Right atrium auricular region (tissue), 2 donors: ENCODE measurements at regions not wholly inside any gene's neighbourhood (a gene's known extent, or its start where the extent isn't known, plus 50 kb on each side); places are given as distances from the start of the nearest gene placed in this dataset.

Experiments used
- DNase-seq: peaks from one replicate; pipeline ENCODE4 v3.0.0-alpha.2; 2019; ENCODE audit warnings: low spot score
- H3K27ac ChIP-seq, 2 donors: fragments of 200-600 bp; sonication (generic); 1 replicate in 1 of 2; 2 replicates in 1 of 2; pipeline ENCODE4 v1.5.1; 2016 to 2019
- H3K27me3 ChIP-seq, 2 donors: fragments of 200-600 bp; sonication (generic); one replicate each; pipeline versions ENCODE4 v1.5.1 to v1.6.0; 2017 to 2019
- H3K36me3 ChIP-seq: fragments of 200-600 bp; sonication (generic); one replicate; pipeline ENCODE4 v1.5.1; 2016
- H3K4me1 ChIP-seq, 2 donors: fragments of 200-600 bp; sonication (generic); one replicate each; pipeline versions ENCODE4 v1.5.1 to v1.6.0; 2017 to 2019
- H3K4me3 ChIP-seq, 2 donors: fragments of 200-600 bp; sonication (generic); 1 replicate in 1 of 2; 2 replicates in 1 of 2; pipeline ENCODE4 v1.5.1; 2017 to 2019; ENCODE audit warnings: mild to moderate bottlenecking in 1 of 2, moderate library complexity in 1 of 2
- H3K9me3 ChIP-seq, 2 donors: fragments of 200-600 bp; sonication (generic); one replicate each; pipeline ENCODE4 v1.5.1; 2019
- TF ChIP-seq, protein P1 (sequence below), 2 donors: fragments of 200-600 bp; sonication (generic); IDR thresholded peaks; one replicate each; pipeline ENCODE4 v1.5.1; 2019; ENCODE audit warnings: antibody characterized with exemption in 2 of 2

DNA sequence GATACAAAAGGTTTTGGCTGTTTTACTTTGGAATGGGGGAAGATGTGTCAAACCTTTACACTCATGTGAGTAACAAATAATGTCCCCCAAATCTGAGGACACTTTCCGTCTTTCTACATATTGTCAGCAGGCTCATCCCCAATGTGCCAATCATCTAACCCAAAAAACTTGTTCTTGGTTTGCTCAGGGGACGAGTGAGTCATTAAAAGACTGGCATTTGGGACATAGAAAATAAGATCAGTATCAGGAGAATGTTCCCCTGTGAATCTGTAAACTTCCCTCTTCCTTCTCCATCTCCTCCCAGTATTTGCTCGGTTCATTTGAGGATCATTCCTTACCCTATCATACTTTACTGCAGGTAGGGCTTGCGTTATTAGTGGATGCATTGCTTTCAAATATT lies 194.1 kb upstream of the RUNX1 start:
- H3K27ac ChIP-seq: no peak overlapping the region
- H3K4me1 ChIP-seq: no peaks in the 10 kb centered on the region
- TF ChIP-seq, protein P1, sequence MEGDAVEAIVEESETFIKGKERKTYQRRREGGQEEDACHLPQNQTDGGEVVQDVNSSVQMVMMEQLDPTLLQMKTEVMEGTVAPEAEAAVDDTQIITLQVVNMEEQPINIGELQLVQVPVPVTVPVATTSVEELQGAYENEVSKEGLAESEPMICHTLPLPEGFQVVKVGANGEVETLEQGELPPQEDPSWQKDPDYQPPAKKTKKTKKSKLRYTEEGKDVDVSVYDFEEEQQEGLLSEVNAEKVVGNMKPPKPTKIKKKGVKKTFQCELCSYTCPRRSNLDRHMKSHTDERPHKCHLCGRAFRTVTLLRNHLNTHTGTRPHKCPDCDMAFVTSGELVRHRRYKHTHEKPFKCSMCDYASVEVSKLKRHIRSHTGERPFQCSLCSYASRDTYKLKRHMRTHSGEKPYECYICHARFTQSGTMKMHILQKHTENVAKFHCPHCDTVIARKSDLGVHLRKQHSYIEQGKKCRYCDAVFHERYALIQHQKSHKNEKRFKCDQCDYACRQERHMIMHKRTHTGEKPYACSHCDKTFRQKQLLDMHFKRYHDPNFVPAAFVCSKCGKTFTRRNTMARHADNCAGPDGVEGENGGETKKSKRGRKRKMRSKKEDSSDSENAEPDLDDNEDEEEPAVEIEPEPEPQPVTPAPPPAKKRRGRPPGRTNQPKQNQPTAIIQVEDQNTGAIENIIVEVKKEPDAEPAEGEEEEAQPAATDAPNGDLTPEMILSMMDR (IDR thresholded peaks at IDR 0.05): no peak
- no peaks in the 10 kb centered on the region for H3K27me3 ChIP-seq
- H3K9me3 ChIP-seq: no peaks in the 10 kb centered on the region
- no peaks in the 10 kb centered on the region for H3K36me3 ChIP-seq
- no peak overlapping the region for H3K4me3 ChIP-seq
- DNase-seq: no peak

DNA sequence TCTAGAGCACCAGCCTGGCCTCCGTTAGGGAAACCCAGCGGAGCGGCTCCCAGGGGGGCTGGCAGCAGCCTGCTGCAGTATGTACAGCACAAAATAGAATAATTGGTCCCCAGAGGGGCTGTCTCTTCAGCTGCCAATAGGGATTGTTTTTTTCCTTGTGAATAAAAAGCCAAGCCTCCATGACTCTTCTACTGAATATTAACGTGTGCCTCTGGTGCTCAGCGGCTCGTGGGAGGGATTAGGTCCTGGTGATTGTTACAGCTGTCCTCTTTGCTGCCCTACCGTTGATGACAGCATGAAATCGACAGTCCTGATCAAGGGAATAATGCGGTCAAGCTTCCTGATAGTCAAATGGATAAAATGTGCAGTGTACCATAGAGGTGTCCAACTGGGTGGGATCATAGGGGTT lies 190.7 kb upstream of the RUNX1 start:
- DNase-seq: no peak
- Histone ChIP-seq H3K9me3 (no peaks in the 10 kb centered on the region), H3K4me3 (no peak overlapping the region), H3K4me1 (no peaks in the 10 kb centered on the region), H3K36me3 (no peaks in the 10 kb centered on the region), H3K27ac (no peak overlapping the region), H3K27me3 (no peaks in the 10 kb centered on the region)
- TF ChIP-seq, protein P1 (IDR thresholded peaks at IDR 0.05): no peak

DNA sequence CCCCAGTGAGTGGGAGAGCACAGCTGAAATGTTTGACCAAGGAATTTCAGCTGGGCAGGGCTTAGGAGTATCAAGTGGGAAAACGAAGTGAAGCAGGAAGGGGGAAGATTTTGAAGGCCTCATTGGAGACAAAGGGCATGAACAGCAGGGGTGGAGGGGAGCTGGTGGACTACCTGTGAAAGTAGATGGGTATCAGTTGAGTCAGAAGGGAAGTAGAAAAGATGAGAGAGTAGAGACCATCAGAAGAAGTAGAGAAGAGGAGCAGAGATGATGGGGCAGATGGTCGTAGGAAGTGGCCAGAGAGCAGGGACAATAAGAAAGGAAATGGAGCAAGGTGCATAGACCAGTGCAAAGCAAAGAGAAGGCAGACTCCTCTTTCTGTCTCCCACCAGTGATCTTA lies 189.0 kb upstream of the RUNX1 start:
- H3K4me3 ChIP-seq: no peak overlapping the region
- H3K4me1 ChIP-seq: no peaks in the 10 kb centered on the region
- TF ChIP-seq, protein P1 (IDR thresholded peaks at IDR 0.05): no peak
- no peaks in the 10 kb centered on the region for H3K36me3 ChIP-seq
- no peak for DNase-seq
- H3K27ac ChIP-seq: no peak overlapping the region
- H3K9me3 ChIP-seq: no peaks in the 10 kb centered on the region
- H3K27me3 ChIP-seq: no peaks in the 10 kb centered on the region

DNA sequence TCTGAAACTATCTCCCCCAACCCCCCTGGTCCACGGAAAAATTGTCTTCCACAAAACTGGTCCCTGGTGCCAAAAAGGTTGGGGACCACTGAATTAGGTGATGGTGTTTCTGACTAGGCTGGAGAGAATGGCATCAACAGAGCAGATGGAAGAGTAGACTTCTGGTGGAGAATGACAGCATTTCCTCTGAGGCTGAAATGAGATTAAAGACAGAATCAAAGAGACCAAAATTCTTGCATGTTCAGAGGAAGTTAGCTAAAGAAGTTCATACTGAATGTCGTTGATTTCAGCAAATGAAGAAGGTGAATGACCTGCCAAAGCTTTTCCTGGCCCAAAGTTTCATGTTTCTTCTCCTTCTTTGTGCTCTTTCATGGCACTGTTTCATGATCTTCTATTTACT lies 188.2 kb upstream of the RUNX1 start:
- DNase-seq: no peak
- no peaks in the 10 kb centered on the region for H3K4me1 ChIP-seq
- TF ChIP-seq, protein P1 (IDR thresholded peaks at IDR 0.05): no peak
- no peaks in the 10 kb centered on the region for H3K36me3 ChIP-seq
- H3K27ac ChIP-seq: no peak overlapping the region
- H3K4me3 ChIP-seq: no peak overlapping the region
- H3K9me3 ChIP-seq: no peaks in the 10 kb centered on the region
- no peaks in the 10 kb centered on the region for H3K27me3 ChIP-seq

DNA sequence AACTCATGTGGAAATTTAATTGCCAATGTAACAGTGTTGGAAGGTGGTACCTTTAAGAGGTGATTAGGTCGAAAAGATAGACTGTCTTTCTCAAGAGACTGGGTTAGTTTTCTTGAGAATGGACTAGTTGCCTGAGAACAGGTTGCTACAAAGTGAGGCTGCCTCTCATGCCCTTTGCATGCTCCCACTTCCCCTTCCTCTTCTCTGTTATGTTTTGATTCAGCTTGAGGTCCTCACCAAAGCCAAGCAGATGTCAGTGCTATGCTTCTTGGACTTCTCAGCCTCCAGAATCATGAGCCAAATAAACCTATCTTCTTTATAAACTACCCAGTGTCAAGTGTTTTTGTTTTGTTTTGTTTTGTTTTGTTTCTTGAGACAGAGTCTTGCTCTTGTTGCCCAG lies 187.0 kb upstream of the RUNX1 start:
- TF ChIP-seq, protein P1 (IDR thresholded peaks at IDR 0.05): no peak
- DNase-seq: no peak
- Histone ChIP-seq H3K9me3 (no peaks in the 10 kb centered on the region), H3K4me3 (no peak overlapping the region), H3K27me3 (no peaks in the 10 kb centered on the region), H3K4me1 (no peaks in the 10 kb centered on the region), H3K27ac (no peak overlapping the region), H3K36me3 (no peaks in the 10 kb centered on the region)

DNA sequence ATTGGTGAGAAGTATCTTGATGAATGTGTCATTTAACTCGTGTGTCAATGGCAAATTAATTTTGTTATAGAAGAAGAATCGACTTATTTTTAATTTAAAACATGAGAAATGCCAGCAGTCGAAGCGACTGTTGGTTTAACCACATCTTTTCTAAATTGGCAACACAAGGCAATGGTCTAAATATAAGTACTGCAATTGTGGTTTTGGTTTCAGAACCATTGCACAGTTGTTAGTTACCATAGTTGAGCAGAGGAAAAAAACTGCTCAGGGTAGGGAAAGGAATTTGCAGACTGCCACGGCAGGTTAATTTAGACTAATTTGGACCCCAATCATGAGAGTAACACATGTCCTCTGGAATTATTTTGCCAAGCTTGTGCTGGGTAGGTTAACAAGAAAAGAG lies 185.6 kb upstream of the RUNX1 start:
- no peak for DNase-seq
- Histone ChIP-seq H3K4me3 (no peak overlapping the region), H3K27me3 (no peaks in the 10 kb centered on the region), H3K36me3 (no peaks in the 10 kb centered on the region), H3K27ac (no peak overlapping the region), H3K4me1 (no peaks in the 10 kb centered on the region), H3K9me3 (no peaks in the 10 kb centered on the region)
- TF ChIP-seq, protein P1 (IDR thresholded peaks at IDR 0.05): no peak
